NCI-H748 (cell line): ENCODE measurements at regions not wholly inside any gene's neighbourhood (a gene's known extent, or its start where the extent isn't known, plus 50 kb on each side); places are given as distances from the start of the nearest gene placed in this dataset.

Experiments used
- DNase-seq: peaks from one replicate; lab custom pipeline; 2025; ENCODE audit not compliant: unreplicated experiment; lab: John Stamatoyannopoulos, UW

- no peak for DNase-seq
Observed at GRCh38 chr16:86681031-86681756, 102.8 kb downstream of the FOXL1 start.

GRCh38 chr16:86681757-86682106 is 103.4 kb downstream of the FOXL1 start:
- DNase-seq = no peak

GRCh38 chr16:86682219-86682904 is 104.0 kb downstream of the FOXL1 start:
- DNase-seq = no peak

GRCh38 chr16:86683441-86684194 is 105.3 kb downstream of the FOXL1 start:
- DNase-seq = no peak

- DNase-seq = no peak
Observed at GRCh38 chr16:86685076-86685475, 106.7 kb downstream of the FOXL1 start.

GRCh38 chr16:86690970-86691369 is 112.6 kb downstream of the FOXL1 start:
- no peak for DNase-seq

- no peak for DNase-seq
Observed at GRCh38 chr16:86692426-86692825, 114.1 kb downstream of the FOXL1 start.

GRCh38 chr16:86693033-86693432 is 114.7 kb downstream of the FOXL1 start:
- DNase-seq = no peak

DNA sequence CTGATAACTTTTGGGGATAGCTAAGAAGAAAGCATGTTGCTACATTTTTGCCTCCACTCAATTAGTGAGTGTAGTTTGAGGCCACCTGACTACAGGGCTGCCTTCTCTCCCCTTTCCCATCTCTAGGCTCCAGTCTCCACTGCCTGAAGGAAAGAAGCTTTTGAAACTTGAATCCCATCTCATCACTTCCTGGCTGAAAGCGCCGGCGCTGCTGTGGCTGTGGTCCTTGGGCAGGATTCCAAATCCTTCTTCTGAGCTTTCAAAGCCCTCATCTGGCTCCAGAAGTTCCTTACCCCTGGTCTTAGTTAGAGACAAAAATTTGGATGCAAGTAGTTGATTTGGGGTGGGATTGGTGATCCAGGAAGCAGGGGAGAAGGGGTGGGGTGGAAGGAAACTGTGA is 119.4 kb downstream of the FOXL1 start:
- no peak for DNase-seq

DNA sequence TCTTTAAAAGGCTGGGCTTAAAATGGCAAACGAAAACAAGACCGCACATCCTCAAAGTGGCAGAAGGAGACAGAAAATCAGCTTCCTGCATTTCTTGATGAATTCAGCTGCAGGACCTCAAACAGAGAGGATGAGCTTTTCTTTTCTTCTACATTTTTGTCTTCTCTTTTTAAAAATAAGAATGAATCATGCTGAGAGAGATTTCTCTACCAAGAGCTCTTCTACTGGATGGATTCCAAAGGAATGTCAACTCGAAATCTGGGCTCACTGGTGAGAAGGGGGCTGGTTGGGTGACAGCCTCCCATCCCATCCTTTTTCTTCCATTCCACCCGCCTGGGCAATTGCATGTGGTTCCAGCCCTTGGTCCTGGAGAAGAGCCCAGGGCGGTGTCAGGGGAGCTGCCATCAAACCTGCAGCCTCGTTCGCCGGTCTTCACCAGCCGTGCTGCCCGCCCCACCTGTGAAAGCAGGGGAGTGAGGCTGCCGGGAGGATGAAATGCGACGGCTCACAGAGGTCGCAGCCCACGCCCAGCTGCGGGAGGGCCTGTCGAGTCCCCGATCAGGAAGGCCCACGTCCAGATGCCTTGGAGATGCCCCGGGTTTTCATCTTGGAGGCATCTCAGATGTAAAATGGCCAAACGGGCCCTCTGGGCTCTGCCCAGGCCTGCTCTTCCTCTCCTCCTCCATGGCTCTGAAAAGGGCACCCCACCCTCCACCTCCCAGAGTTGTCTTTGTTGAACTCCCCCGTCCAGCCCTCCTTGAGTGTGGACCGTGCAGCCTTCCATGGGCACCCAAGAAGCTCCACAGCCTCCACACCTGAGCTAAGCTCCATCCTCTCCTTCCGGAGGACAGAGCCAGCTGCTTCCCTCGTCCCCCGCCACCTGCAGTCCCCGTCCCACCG is 121.9 kb downstream of the FOXL1 start:
- no peak for DNase-seq

- no peak for DNase-seq
Observed at GRCh38 chr16:86701286-86701975, 123.1 kb downstream of the FOXL1 start.

- DNase-seq = no peak
Observed at GRCh38 chr16:86702824-86703588, 124.7 kb downstream of the FOXL1 start.

GRCh38 chr16:86704516-86704915 is 126.2 kb downstream of the FOXL1 start:
- no peak for DNase-seq

- no peak for DNase-seq
Observed at GRCh38 chr16:86706726-86707125, 128.4 kb downstream of the FOXL1 start.

GRCh38 chr16:86707171-86707570 is 128.8 kb downstream of the FOXL1 start:
- DNase-seq = no peak

GRCh38 chr16:86707581-86707980 is 129.2 kb downstream of the FOXL1 start:
- no peak for DNase-seq

DNA sequence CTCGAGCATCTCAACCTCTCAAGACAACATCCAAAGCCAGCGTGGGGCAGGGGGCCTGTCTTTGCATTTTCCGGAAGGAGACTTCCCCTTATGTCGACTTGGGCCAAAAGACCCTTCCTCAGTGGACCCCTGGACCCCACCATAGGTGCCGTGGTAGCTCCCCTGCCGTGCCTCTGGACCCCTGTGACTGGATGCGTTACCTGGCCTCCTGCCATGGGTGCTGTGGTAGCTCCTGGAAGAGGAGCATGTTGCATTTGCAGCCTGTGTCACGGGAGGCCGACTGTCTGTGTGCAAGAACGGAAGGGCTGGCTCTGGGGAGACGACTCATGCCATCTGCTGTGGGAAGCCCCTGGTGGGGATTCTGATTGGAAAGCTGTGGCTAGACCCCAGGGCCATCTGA is 130.1 kb downstream of the FOXL1 start:
- DNase-seq = no peak

GRCh38 chr16:86709103-86709502 is 130.8 kb downstream of the FOXL1 start:
- no peak for DNase-seq

GRCh38 chr16:86709902-86710601 is 131.7 kb downstream of the FOXL1 start:
- no peak for DNase-seq
